ENCODE measurements at regions not wholly inside any gene's neighbourhood (a gene's known extent, or its start where the extent isn't known, plus 50 kb on each side); places are given as distances from the start of the nearest gene placed in this dataset.
"Not testable (repeated sequence)": the region's sequence is repeated elsewhere in the genome, so short reads cannot be mapped to it uniquely, and the experiment has no call there.

GRCh38 chr21:15932726-15933125, 202.9 kb downstream of the USP25 start:
- DNase-seq (ENCODE audit: low read depth in 2 of 2), result no peak

DNA sequence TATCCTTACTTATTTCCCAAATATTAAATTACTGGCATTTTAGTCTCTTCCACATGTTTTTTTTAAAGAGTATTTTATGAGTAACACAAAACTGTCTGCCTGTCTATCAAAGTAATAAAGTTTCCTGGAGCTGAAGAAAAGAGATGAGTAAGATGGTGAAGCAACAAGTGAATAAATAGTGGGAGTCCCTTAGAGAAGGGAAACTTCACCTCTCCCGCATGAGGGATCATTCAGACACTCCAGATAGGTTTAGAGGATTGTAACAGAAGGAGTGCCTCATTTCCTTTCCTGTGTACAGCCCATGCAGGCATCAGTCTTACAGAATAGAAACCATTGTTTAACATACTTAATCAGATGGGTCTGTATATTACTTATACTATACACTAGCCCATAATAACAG, 205.7 kb downstream of the USP25 start:
- no peak for DNase-seq (ENCODE audit: low read depth in 2 of 2)

DNA sequence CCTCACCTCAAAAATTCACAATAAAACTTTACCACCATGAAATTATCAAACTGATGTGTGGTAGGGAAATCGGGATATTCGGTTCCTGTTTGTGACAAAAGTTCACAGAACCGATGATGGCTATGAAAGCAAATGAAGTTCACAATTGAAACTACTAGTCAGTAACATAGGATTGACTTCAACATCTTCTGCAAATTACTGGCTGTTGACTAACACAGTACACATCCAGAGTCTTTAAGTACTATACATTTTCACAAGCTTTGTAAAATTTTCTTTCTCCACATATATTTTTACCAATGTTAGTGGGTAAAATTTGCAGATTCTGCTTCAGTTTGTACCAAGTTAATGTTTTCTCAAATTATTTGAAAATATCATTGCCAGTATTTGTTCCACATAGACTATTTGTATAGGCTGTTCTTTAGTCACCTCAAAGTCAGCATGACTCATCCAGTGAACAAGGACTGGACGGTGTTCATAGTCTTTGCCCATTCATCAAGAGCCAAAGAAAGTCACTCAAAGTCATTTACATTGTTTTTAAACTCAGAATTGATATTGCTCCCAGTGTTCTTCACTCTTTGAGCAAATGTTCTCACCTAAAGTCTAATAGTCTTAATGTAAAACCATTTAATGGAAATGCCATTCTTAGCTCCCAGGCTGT, 213.4 kb downstream of the USP25 start:
- no peak for DNase-seq (ENCODE audit: low read depth in 2 of 2)

GRCh38 chr21:15947677-15948076, 217.9 kb downstream of the USP25 start:
- no peak for DNase-seq (ENCODE audit: low read depth in 2 of 2)

DNA sequence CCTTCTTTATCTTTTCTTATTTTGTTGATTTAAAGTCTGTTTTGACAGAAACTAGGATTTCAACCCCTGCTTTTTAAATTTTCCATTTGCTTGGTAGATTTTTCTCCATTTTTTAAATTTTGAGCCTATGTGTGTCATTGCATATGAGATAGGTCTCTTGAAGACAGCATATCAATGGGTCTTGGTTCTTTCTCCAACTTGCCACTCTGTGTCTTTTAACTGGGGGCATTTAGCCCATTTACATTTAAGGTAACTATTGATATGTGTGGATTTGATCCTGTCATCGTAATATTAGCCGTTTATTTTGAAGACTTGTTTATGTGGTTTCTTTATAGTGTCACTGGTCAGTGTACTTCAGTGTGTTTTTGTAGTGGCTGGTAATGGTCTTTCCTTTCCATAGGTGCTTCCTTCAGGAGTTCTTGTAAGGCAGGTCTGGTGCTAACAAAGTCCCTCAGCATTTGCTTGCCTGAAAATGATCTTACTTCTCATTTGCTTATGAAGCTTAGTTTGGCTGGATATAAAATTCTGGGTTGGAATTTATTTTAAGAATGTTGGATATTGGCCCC, 223.9 kb downstream of the USP25 start:
- no peak for DNase-seq (ENCODE audit: low read depth in 2 of 2)

GRCh38 chr21:15964236-15964855, 234.6 kb downstream of the USP25 start:
- no peak for DNase-seq (ENCODE audit: low read depth in 2 of 2)

DNA sequence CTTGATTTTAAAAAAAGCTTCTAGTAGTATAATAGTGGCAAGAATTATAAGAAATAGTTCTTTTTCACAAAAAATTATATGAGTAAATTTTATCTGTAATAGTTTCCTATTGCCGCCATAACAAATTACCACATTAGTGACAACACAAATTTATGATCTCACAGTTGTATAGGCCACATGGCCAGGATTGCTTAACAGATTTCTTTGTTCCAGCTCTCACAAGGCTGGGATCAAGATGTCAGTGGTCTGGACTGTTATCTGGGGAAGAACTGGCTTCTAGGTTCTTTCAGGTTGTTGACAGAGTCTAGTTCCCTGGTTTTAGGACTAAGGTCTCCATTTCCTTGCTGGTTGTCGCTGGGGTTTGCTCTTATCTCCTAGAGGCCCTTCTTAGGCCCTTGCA, 236.4 kb downstream of the USP25 start:
- DNase-seq (ENCODE audit: low read depth in 2 of 2), result no peak

DNA sequence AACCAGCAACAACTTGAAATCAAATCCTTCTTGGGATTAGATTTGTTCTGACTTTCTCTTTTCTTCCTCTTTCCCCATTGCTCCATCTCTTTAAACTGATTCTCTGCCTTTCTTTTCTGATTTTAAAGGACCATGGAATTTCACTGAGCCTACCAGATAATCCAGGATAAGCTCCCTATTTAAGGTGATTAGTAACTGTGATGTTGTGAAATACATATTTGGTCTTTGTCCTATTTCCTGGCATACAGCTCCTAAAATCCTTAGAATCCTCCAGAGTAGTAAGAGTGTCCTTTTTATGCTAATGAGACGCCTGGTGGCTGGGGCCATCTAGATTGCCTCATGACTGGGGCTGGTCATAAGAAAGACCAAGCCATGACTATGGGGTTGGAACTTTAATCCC, 236.9 kb downstream of the USP25 start:
- no peak for DNase-seq (ENCODE audit: low read depth in 2 of 2)

- DNase-seq (ENCODE audit: low read depth in 2 of 2), result no peak
These were observed 237.9 kb downstream of the USP25 start for GRCh38 chr21:15967661-15968060.

DNA sequence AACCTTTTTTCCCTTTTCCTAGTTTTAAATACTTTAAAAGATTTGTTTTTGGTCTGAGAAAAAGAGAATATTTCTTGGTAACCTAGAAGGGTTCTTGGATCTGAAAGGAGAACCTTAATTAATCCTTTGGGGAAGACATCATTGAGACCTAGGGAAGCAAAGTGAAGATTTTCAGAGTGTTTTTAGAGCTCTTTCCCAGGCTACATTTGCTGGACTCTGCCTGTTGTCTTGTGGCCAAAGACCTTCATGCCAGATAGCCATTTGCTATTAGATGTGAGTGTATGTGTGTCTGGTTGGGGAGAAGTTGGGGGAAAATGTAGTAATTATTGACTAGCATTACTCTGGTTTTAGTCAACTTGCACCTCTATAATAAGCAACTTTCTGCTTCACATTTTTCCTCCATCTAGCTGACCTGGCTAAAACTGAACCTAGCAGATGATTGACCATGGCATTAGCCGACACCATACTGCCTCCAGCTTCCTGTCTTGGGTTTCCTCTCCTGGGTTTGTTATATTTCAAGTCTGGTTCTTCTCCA, 239.1 kb downstream of the USP25 start:
- no peak for DNase-seq (ENCODE audit: low read depth in 2 of 2)

GRCh38 chr21:15976807-15977206, 247.0 kb downstream of the USP25 start:
- DNase-seq (ENCODE audit: low read depth in 2 of 2), result no peak

GRCh38 chr21:15978215-15978738, 248.5 kb downstream of the USP25 start:
- no peak for DNase-seq (ENCODE audit: low read depth in 2 of 2)

GRCh38 chr21:15979493-15979892, 249.7 kb downstream of the USP25 start:
- not testable (repeated sequence) for DNase-seq (ENCODE audit: low read depth in 2 of 2)

DNA sequence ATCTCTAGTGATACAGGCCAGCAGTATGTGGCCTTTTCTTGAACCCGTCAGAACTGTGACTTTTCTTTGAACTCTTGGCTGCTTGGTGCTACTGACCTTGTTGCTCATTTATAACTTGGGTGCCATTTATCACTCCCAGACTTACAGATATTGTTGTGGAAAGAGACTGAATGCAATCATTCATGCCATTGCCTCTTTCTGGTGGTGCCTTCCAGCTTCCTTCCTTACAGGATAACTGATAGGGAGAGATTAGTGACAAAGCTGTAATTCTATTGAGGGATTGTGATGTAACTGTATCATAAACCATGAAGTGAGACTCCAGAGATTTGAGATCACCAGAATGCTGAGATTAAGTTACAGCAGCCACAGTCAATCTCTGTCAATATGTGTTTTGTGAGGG, 256.5 kb downstream of the USP25 start:
- no peak for DNase-seq (ENCODE audit: low read depth in 2 of 2)

GRCh38 chr21:15992171-15992570, 262.4 kb downstream of the USP25 start:
- DNase-seq (ENCODE audit: low read depth in 2 of 2), result no peak

GRCh38 chr21:15993951-15994350, 264.2 kb downstream of the USP25 start:
- no peak for DNase-seq (ENCODE audit: low read depth in 2 of 2)

DNA sequence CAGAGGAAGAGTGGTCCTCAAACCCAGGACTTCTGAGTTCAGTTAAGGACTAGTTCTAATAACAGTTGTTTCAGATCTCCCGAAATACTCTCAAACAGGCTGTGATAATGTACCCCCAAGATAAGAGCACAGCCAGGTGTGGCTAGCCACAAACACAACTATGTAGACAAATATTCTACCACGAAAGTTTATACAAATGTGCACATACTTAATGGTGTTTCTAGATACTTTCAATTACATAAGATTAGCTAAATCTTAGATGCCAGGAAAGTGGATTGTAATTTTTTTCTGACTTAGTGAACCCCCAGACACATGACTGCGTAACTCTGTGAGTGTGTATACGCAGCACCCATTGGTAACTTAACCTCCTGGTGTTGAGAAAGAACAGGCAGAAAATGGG, 270.0 kb downstream of the USP25 start:
- DNase-seq (ENCODE audit: low read depth in 2 of 2), result no peak

DNA sequence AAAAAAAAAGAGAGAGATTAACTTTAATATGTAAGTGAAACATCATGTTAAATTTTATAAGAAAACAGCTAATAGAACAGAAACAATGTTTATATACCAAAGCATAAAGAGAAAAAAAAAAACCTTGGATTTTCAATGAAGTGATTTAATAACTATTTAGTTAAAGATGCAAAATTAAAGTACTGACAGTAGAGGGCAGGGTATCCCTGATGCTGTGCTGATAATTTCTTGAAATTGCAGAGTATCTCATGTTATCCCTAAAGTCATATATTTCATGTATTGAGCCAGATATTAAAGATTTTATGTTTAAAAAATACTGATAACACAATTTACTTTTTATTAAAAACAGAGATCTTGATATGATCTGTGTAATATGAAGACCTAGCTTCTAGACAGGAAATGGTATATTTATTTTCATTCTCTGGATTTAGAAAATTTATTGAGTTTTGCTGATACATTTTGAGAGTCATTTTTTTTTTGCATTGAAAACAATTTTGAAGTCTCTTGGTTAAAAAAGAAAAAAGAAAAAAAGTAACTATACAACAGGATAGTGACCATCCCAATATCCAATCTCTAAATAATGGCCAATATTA, 273.2 kb downstream of the USP25 start:
- no peak for DNase-seq (ENCODE audit: low read depth in 2 of 2)

DNA sequence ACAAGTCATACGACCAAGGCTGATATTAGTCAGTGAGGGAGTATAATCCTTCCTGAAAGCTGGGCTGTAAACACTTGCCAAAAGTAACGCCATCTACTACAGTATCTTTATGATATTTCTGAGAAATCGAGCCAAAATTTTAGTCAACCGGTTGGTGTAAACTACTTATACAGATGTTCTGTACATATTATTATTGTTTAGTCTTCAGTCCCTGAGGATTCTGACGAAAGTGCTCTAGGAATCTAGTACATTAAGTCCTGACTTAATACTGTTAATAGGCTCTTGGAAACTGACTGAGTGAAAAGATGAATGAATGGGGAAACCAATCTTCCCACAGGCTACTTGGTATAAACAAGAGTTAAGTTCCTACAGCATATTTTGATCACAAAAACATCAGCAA, 274.3 kb downstream of the USP25 start:
- DNase-seq (ENCODE audit: low read depth in 2 of 2), result no peak

DNA sequence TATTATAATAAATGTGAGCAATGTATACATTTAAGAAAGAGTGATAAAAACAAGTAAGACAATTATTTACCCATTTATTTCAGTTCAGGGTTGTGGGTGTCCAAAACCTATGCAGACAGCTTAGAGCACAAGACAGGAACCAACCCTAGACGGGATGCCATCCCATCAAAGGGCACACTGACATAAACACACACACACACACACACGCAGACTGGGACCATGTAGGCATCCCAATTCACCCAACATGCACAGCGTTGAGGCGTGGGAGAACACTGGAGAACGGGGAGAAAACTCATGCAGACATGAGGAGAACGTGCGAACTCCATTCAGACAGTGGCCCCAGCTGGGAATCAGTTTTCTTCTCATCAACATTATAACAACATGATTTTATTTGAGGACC, 274.7 kb downstream of the USP25 start:
- DNase-seq (ENCODE audit: low read depth in 2 of 2), result no peak

DNA sequence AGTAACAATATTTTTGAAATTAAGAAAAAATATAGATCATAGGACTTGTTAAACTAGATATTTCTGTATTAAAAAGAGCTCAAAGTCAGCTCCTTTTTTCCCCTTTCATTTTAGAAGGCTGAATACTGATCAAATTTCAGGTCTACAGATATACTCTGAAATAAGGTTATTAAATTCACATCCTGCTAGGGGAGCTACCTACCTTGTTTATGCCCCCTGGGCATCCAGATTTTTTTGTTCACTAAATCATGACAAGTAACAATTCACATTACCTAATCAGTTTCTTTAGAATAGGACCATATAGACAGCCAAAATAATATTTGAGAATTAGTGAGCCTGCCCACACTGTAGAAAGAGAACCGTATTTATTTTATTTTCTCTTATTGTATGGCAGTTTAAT, 276.2 kb downstream of the USP25 start:
- DNase-seq (ENCODE audit: low read depth in 2 of 2), result no peak

DNA sequence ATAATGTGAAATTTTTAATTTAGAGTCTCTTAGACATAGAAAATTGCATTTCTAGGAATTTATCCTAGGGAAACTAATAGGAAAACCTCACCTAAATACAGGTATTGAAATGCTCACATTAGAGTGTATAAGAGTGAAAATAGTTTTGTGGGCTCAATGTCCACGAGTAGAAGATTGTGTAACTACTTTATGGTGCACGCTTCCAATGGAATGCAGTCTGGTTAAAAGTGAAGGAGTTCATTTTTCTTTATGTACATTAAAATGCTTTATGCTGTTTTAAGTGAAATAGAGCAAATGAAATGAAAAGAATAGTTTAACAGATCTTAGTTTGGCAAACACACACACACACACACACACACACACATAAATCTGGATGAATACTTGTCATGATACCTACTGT, 278.2 kb downstream of the USP25 start:
- DNase-seq (ENCODE audit: low read depth in 2 of 2), result no peak

GRCh38 chr21:16011719-16012118, 281.9 kb downstream of the USP25 start:
- DNase-seq (ENCODE audit: low read depth in 2 of 2), result no peak
